OCI-LY3 (cell line): ENCODE measurements at regions not wholly inside any gene's neighbourhood (a gene's known extent, or its start where the extent isn't known, plus 50 kb on each side); places are given as distances from the start of the nearest gene placed in this dataset.

Experiments
- EZH2phosphoT487 ChIP-seq: fragments of 200-600 bp; shearing (Covaris generic); IDR thresholded peaks from 2 replicates; pipeline ENCODE4 v1.6.1; 2018; ENCODE audit warnings: antibody characterized with exemption, mixed run types, low read depth
- TF ChIP-seq, protein P1 (sequence below): fragments of 200-600, 300-600 bp; sonication (generic); IDR thresholded peaks from 2 replicates; pipeline ENCODE4 v1.5.1; 2014; ENCODE audit warnings: antibody characterized with exemption, low read length, low read depth

DNA sequence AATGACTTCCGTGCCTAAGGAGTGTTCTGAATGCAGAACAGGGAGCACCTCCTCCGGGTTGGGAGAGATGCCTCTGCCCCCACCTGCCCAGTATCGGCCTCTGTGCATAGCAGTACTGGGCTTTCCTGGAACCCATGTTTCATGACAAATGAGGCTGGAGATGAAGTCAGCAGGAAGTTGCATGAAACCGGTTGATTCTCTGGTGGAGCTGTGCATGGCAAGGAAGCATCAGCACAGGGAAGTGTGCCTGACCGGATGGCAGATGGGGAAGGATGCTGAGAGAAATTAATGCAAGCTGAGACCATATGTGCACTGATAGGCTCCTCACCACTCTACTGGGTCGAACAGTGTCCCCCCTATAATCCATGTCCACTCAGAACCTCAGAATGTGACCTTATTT is 155.5 kb downstream of the CDH26 start:
- TF ChIP-seq, protein P1, sequence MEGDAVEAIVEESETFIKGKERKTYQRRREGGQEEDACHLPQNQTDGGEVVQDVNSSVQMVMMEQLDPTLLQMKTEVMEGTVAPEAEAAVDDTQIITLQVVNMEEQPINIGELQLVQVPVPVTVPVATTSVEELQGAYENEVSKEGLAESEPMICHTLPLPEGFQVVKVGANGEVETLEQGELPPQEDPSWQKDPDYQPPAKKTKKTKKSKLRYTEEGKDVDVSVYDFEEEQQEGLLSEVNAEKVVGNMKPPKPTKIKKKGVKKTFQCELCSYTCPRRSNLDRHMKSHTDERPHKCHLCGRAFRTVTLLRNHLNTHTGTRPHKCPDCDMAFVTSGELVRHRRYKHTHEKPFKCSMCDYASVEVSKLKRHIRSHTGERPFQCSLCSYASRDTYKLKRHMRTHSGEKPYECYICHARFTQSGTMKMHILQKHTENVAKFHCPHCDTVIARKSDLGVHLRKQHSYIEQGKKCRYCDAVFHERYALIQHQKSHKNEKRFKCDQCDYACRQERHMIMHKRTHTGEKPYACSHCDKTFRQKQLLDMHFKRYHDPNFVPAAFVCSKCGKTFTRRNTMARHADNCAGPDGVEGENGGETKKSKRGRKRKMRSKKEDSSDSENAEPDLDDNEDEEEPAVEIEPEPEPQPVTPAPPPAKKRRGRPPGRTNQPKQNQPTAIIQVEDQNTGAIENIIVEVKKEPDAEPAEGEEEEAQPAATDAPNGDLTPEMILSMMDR: no peak
- no peak for TF ChIP-seq EZH2phosphoT487
